HL-60 (cell line): ENCODE measurements at regions not wholly inside any gene's neighbourhood (a gene's known extent, or its start where the extent isn't known, plus 50 kb on each side); places are given as distances from the start of the nearest gene placed in this dataset.

Source experiments
- CTCF ChIP-seq: IDR thresholded peaks from one replicate; pipeline ENCODE4 v1.5.1; 2011; ENCODE audit warnings: low read length, control low read depth, inconsistent platforms; ENCODE audit not compliant: insufficient read depth
- GABPA ChIP-seq: IDR thresholded peaks from 2 replicates; pipeline ENCODE4 v1.6.1; 2012; ENCODE audit warnings: low read depth
- POLR2AphosphoS5 ChIP-seq: IDR thresholded peaks from 2 replicates; pipeline ENCODE4 v1.6.1; 2012; ENCODE audit warnings: low read depth
- REST ChIP-seq: IDR thresholded peaks from 2 replicates; pipeline ENCODE4 v1.6.1; 2012; ENCODE audit warnings: low read depth; ENCODE audit not compliant: insufficient replicate concordance
- SPI1 ChIP-seq: IDR thresholded peaks from 2 replicates; pipeline ENCODE4 v1.6.1; 2012; ENCODE audit warnings: low read depth, mild to moderate bottlenecking, borderline replicate concordance

GRCh38 chr4:148951346-148951745, 509.1 kb upstream of the NR3C2 start:
- TF ChIP-seq CTCF (no peak), REST (no peak), POLR2AphosphoS5 (no peak), SPI1 (no peak), GABPA (no peak)
